ENCODE measurements at regions not wholly inside any gene's neighbourhood (a gene's known extent, or its start where the extent isn't known, plus 50 kb on each side); places are given as distances from the start of the nearest gene placed in this dataset.

- no peaks in the 10 kb centered on the region for H3K4me1 ChIP-seq (ENCODE audit: insufficient read depth, low read length)
- H3K9me3 ChIP-seq (ENCODE audit: insufficient read depth, low read length, severe bottlenecking), result no peaks in the 10 kb centered on the region
- no peak overlapping the region for H3K9ac ChIP-seq (ENCODE audit: low read depth, low read length)
- no peaks in the 10 kb centered on the region for H4K20me1 ChIP-seq (ENCODE audit: insufficient read depth, low read length)
- no peak overlapping the region for H3K4me2 ChIP-seq (ENCODE audit: insufficient read depth, low read length)
- H3K36me3 ChIP-seq (ENCODE audit: insufficient read depth, low read length), result no peaks in the 10 kb centered on the region
- TF ChIP-seq CTCF (IDR thresholded peaks at IDR 0.05; ENCODE audit: borderline replicate concordance, extremely low read depth, low read length, poor library complexity, severe bottlenecking) (no peak), EZH2 (IDR thresholded peaks at IDR 0.05; ENCODE audit: borderline replicate concordance, low read depth, low read length, severe bottlenecking) (no peak)
- no peaks in the 10 kb centered on the region for H3K79me2 ChIP-seq (ENCODE audit: insufficient read depth, low read length)
- no peak overlapping the region for H3K4me3 ChIP-seq (ENCODE audit: low read depth in 1 of 2, low read length in 2 of 2)
- H3K27me3 ChIP-seq (ENCODE audit: insufficient read depth, low read length, poor library complexity), result no peaks in the 10 kb centered on the region
- ATAC-seq (ENCODE audit: insufficient read depth, low read depth) (no peak), DNase-seq (no peak)
- H2AFZ ChIP-seq (ENCODE audit: low read depth, low read length), result no peak overlapping the region
- H3K27ac ChIP-seq (ENCODE audit: low read length), result no peak overlapping the region
Observed at GRCh38 chr11:109046284-109046992, 375.6 kb upstream of the C11orf87 start.

- no peak overlapping the region for H3K4me3 ChIP-seq (ENCODE audit: low read depth in 1 of 2, low read length in 2 of 2)
- ATAC-seq (ENCODE audit: insufficient read depth, low read depth) (no peak), DNase-seq (no peak)
- H3K36me3 ChIP-seq (ENCODE audit: insufficient read depth, low read length), result no peaks in the 10 kb centered on the region
- no peaks in the 10 kb centered on the region for H4K20me1 ChIP-seq (ENCODE audit: insufficient read depth, low read length)
- H3K27ac ChIP-seq (ENCODE audit: low read length), result no peak overlapping the region
- H3K27me3 ChIP-seq (ENCODE audit: insufficient read depth, low read length, poor library complexity), result no peaks in the 10 kb centered on the region
- H3K79me2 ChIP-seq (ENCODE audit: insufficient read depth, low read length), result no peaks in the 10 kb centered on the region
- no peaks in the 10 kb centered on the region for H3K4me1 ChIP-seq (ENCODE audit: insufficient read depth, low read length)
- no peak overlapping the region for H3K4me2 ChIP-seq (ENCODE audit: insufficient read depth, low read length)
- no peak overlapping the region for H2AFZ ChIP-seq (ENCODE audit: low read depth, low read length)
- H3K9me3 ChIP-seq (ENCODE audit: insufficient read depth, low read length, severe bottlenecking), result no peaks in the 10 kb centered on the region
- no peak for TF ChIP-seq EZH2 (IDR thresholded peaks at IDR 0.05; ENCODE audit: borderline replicate concordance, low read depth, low read length, severe bottlenecking)
- no peak for TF ChIP-seq CTCF (IDR thresholded peaks at IDR 0.05; ENCODE audit: borderline replicate concordance, extremely low read depth, low read length, poor library complexity, severe bottlenecking)
- H3K9ac ChIP-seq (ENCODE audit: low read depth, low read length), result no peak overlapping the region
Observed at GRCh38 chr11:109048098-109048497, 373.9 kb upstream of the C11orf87 start.

- Histone ChIP-seq H3K9ac (ENCODE audit: low read depth, low read length) (no peak overlapping the region), H3K9me3 (ENCODE audit: insufficient read depth, low read length, severe bottlenecking) (no peaks in the 10 kb centered on the region), H3K79me2 (ENCODE audit: insufficient read depth, low read length) (no peaks in the 10 kb centered on the region), H2AFZ (ENCODE audit: low read depth, low read length) (no peak overlapping the region), H3K27me3 (ENCODE audit: insufficient read depth, low read length, poor library complexity) (no peaks in the 10 kb centered on the region), H3K4me1 (ENCODE audit: insufficient read depth, low read length) (no peaks in the 10 kb centered on the region), H3K27ac (ENCODE audit: low read length) (no peak overlapping the region), H3K4me2 (ENCODE audit: insufficient read depth, low read length) (no peak overlapping the region), H3K4me3 (ENCODE audit: low read depth in 1 of 2, low read length in 2 of 2) (no peak overlapping the region), H3K36me3 (ENCODE audit: insufficient read depth, low read length) (no peaks in the 10 kb centered on the region), H4K20me1 (ENCODE audit: insufficient read depth, low read length) (no peaks in the 10 kb centered on the region)
- no peak for ATAC-seq (ENCODE audit: insufficient read depth, low read depth)
- no peak for DNase-seq
- TF ChIP-seq CTCF (IDR thresholded peaks at IDR 0.05; ENCODE audit: borderline replicate concordance, extremely low read depth, low read length, poor library complexity, severe bottlenecking) (no peak), EZH2 (IDR thresholded peaks at IDR 0.05; ENCODE audit: borderline replicate concordance, low read depth, low read length, severe bottlenecking) (no peak)
Observed at GRCh38 chr11:109051200-109051599, 370.8 kb upstream of the C11orf87 start.
